GM23338 (cell line): ENCODE measurements at regions not wholly inside any gene's neighbourhood (a gene's known extent, or its start where the extent isn't known, plus 50 kb on each side); places are given as distances from the start of the nearest gene placed in this dataset.

Source experiments
- ATAC-seq: fragments of 200-7000 bp; cut with Tn5 transposase; 3 replicates; pipeline ENCODE4 v1.9.1; 2020
- DNase-seq: peaks from one replicate; pipeline ENCODE4 v3.0.0-alpha.2; 2015; ENCODE audit warnings: low spot score
- H2AFZ ChIP-seq: fragments of 200-600 bp; sonication (generic); 2 replicates; pipeline ENCODE4 v1.8.0; 2016; ENCODE audit warnings: antibody characterized with exemption, mild to moderate bottlenecking, moderate library complexity
- H3F3A ChIP-seq: fragments of 200-600 bp; sonication (generic); replicated peaks from 2 replicates; pipeline ENCODE4 v1.8.0; 2017; ENCODE audit warnings: antibody characterized with exemption, mixed run types, low read depth
- H3K27ac ChIP-seq: fragments of 200-600 bp; sonication (generic); 2 replicates; pipeline ENCODE4 v1.6.1; 2016; ENCODE audit warnings: low read depth
- H3K27me3 ChIP-seq: fragments of 200-600 bp; sonication (generic); 2 replicates; pipeline ENCODE4 v1.8.0; 2016; ENCODE audit warnings: mild to moderate bottlenecking, mixed run types, moderate library complexity; ENCODE audit not compliant: insufficient read depth
- H3K36me3 ChIP-seq: fragments of 200-600 bp; sonication (generic); 2 replicates; pipeline ENCODE4 v1.8.0; 2016; ENCODE audit warnings: mild to moderate bottlenecking; ENCODE audit not compliant: insufficient read depth
- H3K4me1 ChIP-seq: fragments of 200-600 bp; sonication (generic); 2 replicates; pipeline ENCODE4 v1.8.0; 2016; ENCODE audit warnings: mild to moderate bottlenecking, moderate library complexity; ENCODE audit not compliant: insufficient read depth
- H3K4me2 ChIP-seq: fragments of 200-600 bp; sonication (generic); 2 replicates; pipeline ENCODE4 v1.7.1; 2017; ENCODE audit warnings: mixed run types
- H3K4me3 ChIP-seq: fragments of 200-600 bp; sonication (generic); 2 replicates; pipeline ENCODE4 v1.6.1; 2016; ENCODE audit warnings: mixed run types
- H3K79me2 ChIP-seq: fragments of 200-600 bp; sonication (generic); replicated peaks from 2 replicates; pipeline ENCODE4 v1.8.0; 2017; ENCODE audit warnings: mild to moderate bottlenecking; ENCODE audit not compliant: insufficient read depth
- H3K9me2 ChIP-seq: fragments of 200-600 bp; sonication (generic); 2 replicates; pipeline ENCODE4 v1.8.0; 2017; ENCODE audit not compliant: insufficient read depth
- H4K20me1 ChIP-seq: fragments of 200-600 bp; sonication (generic); replicated peaks from 2 replicates; pipeline ENCODE4 v1.8.0; 2017; ENCODE audit warnings: mild to moderate bottlenecking; ENCODE audit not compliant: insufficient read depth
- H3K27ac Mint-ChIP-seq: 2 replicates; pipeline ENCODE4 v1.8.0; 2020; ENCODE audit warnings: inconsistent platforms, mild to moderate bottlenecking, moderate library complexity, mixed read lengths
- H3K27me3 Mint-ChIP-seq: 3 replicates; pipeline ENCODE4 v1.8.0; 2022; ENCODE audit warnings: low read depth, mild to moderate bottlenecking, moderate library complexity, mixed read lengths, inconsistent platforms; ENCODE audit not compliant: insufficient read depth, poor library complexity
- H3K36me3 Mint-ChIP-seq: 3 replicates; pipeline ENCODE4 v1.8.0; 2021; ENCODE audit warnings: low read depth, mild to moderate bottlenecking, inconsistent platforms, moderate library complexity, mixed read lengths
- H3K4me1 Mint-ChIP-seq: 3 replicates; pipeline ENCODE4 v1.8.0; 2020; ENCODE audit warnings: mild to moderate bottlenecking, inconsistent platforms, mixed read lengths
- H3K4me3 Mint-ChIP-seq: 3 replicates; pipeline ENCODE4 v1.8.0; 2021; ENCODE audit warnings: moderate library complexity, mild to moderate bottlenecking, inconsistent platforms, mixed read lengths
- H3K9me3 Mint-ChIP-seq: 3 replicates; pipeline ENCODE4 v1.8.0; 2020; ENCODE audit warnings: moderate library complexity, mild to moderate bottlenecking, inconsistent platforms, mixed read lengths
- CREB1 ChIP-seq: fragments of 250-450 bp; sonication (Bioruptor Pico); IDR thresholded peaks from 2 replicates; pipeline ENCODE4 v1.5.0; 2020; ENCODE audit warnings: low read depth, mild to moderate bottlenecking, moderate library complexity
- EZH2 ChIP-seq: fragments of 200-600 bp; sonication (generic); IDR thresholded peaks from one replicate; pipeline ENCODE4 v1.8.0; 2017; ENCODE audit warnings: antibody characterized with exemption, mild to moderate bottlenecking, low read depth; ENCODE audit not compliant: unreplicated experiment
- EZH2phosphoT487 ChIP-seq: fragments of 200-600 bp; sonication (generic); IDR thresholded peaks from one replicate; pipeline ENCODE4 v1.8.1; 2018; ENCODE audit warnings: antibody characterized with exemption; ENCODE audit not compliant: unreplicated experiment
- JUNB ChIP-seq: IDR thresholded peaks from one replicate; pipeline ENCODE4 v1.6.1; 2016; ENCODE audit warnings: antibody characterized with exemption; ENCODE audit not compliant: unreplicated experiment
- NANOG ChIP-seq: IDR thresholded peaks from 2 replicates; pipeline ENCODE4 v1.6.1; 2016; ENCODE audit warnings: antibody characterized with exemption, borderline replicate concordance
- POLR2AphosphoS5 ChIP-seq: IDR thresholded peaks from 2 replicates; pipeline ENCODE4 v1.6.1; 2016; ENCODE audit warnings: antibody characterized with exemption, low read depth
- REST ChIP-seq: IDR thresholded peaks from one replicate; pipeline ENCODE4 v1.6.1; 2018; ENCODE audit warnings: antibody characterized with exemption; ENCODE audit not compliant: unreplicated experiment
- ZNF114 ChIP-seq: fragments of 250-450 bp; sonication (Bioruptor Pico); IDR thresholded peaks from 2 replicates; pipeline ENCODE4 v1.5.0; 2020; ENCODE audit warnings: mild to moderate bottlenecking, moderate library complexity
- ZNF331 ChIP-seq: fragments of 250-450 bp; sonication (Bioruptor Pico); IDR thresholded peaks from 2 replicates; pipeline ENCODE4 v1.5.0; 2020; ENCODE audit warnings: low read depth, mild to moderate bottlenecking, moderate library complexity
- ZNF462 ChIP-seq: fragments of 250-450 bp; sonication (Bioruptor Pico); IDR thresholded peaks from 2 replicates; pipeline ENCODE4 v1.5.0; 2020; ENCODE audit warnings: mild to moderate bottlenecking, moderate library complexity
- TF ChIP-seq, protein P1 (sequence below), 2 experiments: fragments of 200-600 bp in 1 of 2; sonication (generic) in 1 of 2; conservative IDR thresholded peaks; 2 replicates each; pipeline versions ENCODE4 v1.5.1 to v1.6.1; 2016 to 2017; ENCODE audit warnings: antibody characterized with exemption in 2 of 2, low read depth in 2 of 2, mild to moderate bottlenecking in 2 of 2, moderate library complexity in 1 of 2
- TF ChIP-seq, protein P2 (sequence below): IDR thresholded peaks from 2 replicates; pipeline ENCODE4 v1.6.1; 2016; ENCODE audit warnings: antibody characterized with exemption

DNA sequence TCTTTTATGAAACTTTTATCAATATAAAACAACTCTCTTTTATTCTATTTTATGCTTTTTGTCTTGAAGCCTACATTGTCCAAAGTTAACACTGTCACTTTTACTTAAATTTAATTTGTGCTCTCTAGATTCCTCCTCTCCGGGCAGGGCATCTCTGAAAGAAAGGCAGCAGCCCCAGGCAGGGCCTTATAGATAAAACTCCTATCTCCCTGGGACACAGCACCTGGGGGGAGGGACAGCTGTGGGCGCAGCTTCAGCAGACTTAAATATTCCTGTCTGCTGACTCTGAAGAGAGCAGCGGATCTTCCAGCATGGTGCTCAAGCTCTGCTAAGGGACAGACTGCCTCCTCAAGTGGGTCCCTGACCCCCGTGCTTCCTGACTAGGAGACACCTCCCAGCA lies 447.7 kb upstream of the FANCL start:
- Mint-ChIP-seq H3K27ac (no peak overlapping the region), H3K27me3 (peaks cover 3% of the 10 kb centered on the region), H3K36me3 (no peaks in the 10 kb centered on the region), H3K4me3 (no peak overlapping the region), H3K9me3 (peaks cover 2% of the 10 kb centered on the region; the same call in 1 of the 3 replicates), H3K4me1 (no peaks in the 10 kb centered on the region; the same call in 2 of the 3 replicates)
- Histone ChIP-seq H3F3A (no peaks in the 10 kb centered on the region), H3K79me2 (no peaks in the 10 kb centered on the region), H3K9me2 (no peaks in the 10 kb centered on the region), H3K4me2 (no peak overlapping the region), H3K4me3 (no peak overlapping the region), H3K27ac (no peak overlapping the region), H3K36me3 (no peaks in the 10 kb centered on the region), H3K4me1 (no peaks in the 10 kb centered on the region), H2AFZ (no peak overlapping the region), H3K27me3 (no peaks in the 10 kb centered on the region), H4K20me1 (no peaks in the 10 kb centered on the region)
- DNase-seq (no peak), ATAC-seq (no peak)
- TF ChIP-seq, protein P1, sequence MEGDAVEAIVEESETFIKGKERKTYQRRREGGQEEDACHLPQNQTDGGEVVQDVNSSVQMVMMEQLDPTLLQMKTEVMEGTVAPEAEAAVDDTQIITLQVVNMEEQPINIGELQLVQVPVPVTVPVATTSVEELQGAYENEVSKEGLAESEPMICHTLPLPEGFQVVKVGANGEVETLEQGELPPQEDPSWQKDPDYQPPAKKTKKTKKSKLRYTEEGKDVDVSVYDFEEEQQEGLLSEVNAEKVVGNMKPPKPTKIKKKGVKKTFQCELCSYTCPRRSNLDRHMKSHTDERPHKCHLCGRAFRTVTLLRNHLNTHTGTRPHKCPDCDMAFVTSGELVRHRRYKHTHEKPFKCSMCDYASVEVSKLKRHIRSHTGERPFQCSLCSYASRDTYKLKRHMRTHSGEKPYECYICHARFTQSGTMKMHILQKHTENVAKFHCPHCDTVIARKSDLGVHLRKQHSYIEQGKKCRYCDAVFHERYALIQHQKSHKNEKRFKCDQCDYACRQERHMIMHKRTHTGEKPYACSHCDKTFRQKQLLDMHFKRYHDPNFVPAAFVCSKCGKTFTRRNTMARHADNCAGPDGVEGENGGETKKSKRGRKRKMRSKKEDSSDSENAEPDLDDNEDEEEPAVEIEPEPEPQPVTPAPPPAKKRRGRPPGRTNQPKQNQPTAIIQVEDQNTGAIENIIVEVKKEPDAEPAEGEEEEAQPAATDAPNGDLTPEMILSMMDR (conservative IDR thresholded peaks at IDR 0.05; ENCODE audit: low read depth in 2 of 2), result no peak
- TF ChIP-seq, protein P2, sequence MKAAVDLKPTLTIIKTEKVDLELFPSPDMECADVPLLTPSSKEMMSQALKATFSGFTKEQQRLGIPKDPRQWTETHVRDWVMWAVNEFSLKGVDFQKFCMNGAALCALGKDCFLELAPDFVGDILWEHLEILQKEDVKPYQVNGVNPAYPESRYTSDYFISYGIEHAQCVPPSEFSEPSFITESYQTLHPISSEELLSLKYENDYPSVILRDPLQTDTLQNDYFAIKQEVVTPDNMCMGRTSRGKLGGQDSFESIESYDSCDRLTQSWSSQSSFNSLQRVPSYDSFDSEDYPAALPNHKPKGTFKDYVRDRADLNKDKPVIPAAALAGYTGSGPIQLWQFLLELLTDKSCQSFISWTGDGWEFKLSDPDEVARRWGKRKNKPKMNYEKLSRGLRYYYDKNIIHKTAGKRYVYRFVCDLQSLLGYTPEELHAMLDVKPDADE, result no peak
- TF ChIP-seq EZH2 (no peak), ZNF114 (CRISPR knock-in tag) (no peak), NANOG (no peak), ZNF331 (CRISPR knock-in tag) (no peak), POLR2AphosphoS5 (no peak), JUNB (no peak), CREB1 (CRISPR knock-in tag) (no peak), REST (no peak), EZH2phosphoT487 (no peak), ZNF462 (no peak)
